NCI-H187 (cell line): ENCODE measurements at regions not wholly inside any gene's neighbourhood (a gene's known extent, or its start where the extent isn't known, plus 50 kb on each side); places are given as distances from the start of the nearest gene placed in this dataset.

Source experiments
- DNase-seq, 2 experiments: peaks; one replicate each; lab custom pipeline; 2025; lab: John Stamatoyannopoulos, UW

DNA sequence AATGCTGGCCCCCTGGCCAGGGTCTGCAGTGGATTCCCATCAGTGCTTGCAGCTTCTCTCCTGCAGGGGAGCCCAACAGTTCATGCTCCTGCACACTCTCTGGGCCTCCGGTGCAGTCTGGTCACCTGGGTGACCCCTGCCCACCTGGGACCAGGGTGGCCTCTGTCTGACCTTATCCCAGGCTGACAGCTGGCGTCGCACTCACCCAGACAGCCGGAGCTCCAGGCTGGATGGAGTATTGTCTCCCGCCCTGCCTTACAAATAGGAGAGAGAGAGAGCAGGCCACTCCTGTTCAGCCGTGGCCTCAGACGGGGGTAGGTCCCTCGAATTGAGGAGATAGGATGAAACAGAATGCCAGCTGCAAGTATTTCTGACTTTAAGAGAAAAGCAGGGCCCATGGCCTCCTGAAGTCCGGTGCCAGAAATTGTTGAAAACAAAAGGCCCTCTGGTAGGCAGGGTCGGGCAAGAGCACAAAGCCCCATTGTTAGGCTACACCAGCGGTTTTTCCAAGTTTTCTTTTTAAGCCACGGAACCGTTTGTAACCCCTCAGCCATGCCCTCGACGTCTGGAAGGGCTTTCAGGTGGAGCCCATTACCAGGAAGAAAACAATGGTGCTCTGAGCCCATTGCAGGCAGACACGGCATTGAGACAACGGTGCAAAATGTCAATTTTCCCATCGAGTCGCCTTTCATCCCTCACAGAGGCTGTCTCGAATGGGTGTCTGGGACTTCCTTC, 258.4 kb downstream of the BCL11A start:
- no peak for DNase-seq

DNA sequence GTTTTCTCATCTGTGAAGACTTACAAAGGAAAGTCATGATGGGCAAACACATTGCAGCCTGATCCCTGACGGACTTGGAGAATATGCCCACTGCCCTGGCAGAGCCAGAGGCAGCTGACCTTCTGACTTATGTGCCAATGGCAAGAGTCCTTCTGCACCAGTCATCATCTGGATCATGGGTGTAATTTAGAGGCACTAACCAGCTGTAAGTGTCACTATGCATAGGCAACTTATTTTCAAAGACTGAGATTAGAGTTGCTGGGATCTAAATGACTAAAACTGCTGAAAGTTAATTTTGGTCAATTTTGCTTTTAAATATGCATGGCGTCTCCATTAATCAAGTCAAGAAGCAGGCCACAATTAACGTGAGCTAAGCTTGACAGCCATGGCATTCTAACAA, 261.2 kb downstream of the BCL11A start:
- no peak for DNase-seq

DNA sequence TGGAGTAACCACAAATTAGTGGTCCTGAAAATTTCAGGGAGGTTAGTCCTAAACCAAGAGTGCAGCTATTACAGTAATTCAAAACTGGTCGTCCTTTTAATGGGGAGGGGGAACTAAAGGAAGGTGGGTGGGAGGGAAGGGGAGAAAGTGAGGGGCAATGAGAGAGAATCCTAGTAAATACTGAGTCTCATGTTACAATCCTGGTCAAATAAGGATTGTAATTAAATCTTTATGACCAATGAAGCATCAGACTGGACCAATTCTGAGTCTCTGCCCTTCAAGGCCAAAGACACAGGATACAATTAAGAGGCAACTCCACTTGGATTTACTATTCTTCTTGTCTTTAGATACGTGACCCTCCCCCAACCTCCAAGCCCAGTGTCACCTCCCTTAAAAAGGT, 262.9 kb downstream of the BCL11A start:
- DNase-seq = no peak

DNA sequence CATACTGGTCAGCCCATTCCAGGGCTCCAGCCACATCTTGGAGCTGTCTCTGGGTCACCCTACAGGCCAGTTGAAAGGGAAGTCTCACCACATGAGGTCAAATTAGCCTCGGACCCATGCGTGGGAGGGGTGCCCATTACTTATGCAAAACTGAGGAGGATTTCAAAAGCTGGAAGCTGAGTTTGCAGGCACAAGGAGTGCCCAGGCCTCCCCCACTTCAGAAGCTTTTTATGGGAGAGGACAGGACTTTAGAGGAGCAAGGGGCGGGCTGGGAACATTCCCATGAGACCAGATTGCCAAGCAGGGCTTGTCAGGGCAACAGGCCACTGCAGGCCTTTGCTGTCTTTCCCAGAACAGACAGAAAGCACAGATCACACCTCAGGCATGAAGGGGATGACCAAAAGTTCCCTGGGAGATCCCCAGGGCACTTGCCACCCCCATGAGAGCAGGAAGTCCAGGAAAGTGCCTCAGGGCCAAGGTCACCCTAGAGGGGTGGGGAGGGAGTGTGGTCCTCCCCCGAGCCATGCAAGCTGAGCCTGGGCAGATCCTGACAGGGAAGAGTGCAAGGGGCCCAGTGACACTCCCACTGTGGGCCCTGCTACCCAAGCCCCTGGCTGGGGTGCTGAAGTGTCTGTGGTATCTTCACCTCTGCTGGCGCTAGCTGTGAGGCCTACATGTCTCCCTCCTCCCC, 267.7 kb downstream of the BCL11A start:
- DNase-seq = no peak

DNA sequence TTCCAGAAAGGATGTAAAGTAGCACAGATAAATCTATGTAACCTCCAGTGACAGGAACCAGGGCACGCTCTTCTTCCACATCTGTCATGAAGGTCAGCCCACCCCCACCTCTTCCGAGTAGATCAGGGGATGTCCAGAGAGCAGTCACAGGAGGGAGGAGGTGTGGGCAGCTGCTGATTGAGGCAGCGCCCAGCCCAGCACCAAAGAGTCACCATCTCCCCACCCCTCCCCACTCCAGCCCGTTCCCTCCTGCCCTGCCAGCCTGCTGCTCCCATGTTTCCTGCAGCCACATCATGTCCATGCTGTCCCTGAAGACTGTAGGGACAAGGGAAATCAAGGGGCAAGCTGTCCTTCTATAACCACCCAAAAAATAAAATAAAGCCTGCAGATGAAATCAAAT, 269.8 kb downstream of the BCL11A start:
- DNase-seq = no peak

DNA sequence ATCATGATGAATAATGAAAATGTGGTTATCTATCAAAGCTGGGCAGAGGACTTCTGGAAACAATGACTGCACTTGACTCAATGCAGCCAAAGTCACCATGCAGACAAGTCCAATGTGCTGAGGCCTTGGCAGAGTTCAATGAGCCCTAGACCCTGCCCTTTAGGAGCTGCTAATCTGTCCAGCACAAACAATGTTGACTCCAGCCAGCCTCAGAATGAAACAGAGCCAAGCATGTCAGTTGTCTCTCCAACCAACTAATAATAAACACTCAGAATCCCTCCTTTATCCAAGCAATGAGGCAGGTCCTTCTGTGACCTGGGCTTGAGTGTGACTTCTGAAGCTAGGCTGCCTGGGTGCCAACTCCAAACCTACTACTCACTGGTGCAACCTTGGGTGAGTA, 270.6 kb downstream of the BCL11A start:
- DNase-seq = no peak

DNA sequence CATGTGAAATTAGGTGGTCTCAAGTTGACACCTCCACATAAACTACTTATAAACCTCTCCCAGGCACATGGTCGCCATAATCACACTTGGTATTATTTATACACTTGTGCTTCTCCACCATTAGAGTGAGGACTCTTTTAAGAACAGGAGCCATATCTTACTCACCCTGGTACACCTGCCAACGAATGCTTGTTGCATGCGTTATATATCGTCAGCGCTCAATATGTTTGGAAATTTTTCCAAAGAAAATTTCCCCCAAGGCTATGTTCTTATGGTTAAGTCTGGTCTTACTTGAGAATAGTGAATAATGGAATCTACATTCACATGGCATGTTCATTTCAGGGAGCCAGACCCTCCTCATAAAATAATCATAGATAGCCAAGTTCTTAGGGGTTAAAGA, 271.7 kb downstream of the BCL11A start:
- DNase-seq = no peak

DNA sequence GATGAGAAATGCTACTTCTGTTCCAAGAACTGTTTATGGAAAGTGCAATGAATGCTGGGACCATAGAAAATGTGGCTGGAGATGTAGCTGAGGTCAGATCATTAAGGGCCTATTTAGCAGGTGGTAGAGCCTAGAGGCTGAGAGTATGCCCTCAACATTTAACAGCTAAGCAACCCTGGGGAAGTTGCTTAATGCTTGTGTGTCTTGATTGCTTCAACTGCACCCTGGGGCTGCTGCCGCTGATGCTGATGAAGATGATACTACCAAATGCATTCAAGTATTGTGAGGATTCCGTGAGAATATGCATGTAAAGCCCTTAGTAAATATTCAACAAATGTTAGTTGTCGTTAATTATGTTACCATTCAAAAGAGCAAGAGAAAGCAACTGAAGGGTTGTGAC, 273.2 kb downstream of the BCL11A start:
- DNase-seq = no peak

DNA sequence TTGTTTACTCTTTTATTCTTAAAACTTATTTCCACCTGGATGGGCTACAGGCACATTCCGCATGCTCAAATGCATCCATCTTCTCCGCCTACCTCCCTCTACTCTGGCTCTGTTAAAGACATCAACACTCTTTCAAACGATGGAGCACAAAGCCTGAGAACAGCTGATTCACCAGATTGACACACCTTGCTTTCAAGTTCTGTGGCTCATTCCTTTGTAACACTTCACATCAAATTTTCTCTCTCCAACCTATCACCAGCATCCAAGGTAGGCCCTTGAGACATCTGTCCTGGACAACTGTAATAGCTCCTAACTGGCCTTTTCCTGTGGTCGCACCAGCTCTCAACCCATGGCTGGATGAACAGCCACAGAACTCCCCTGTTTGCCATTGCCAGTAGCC, 274.5 kb downstream of the BCL11A start:
- DNase-seq = no peak

DNA sequence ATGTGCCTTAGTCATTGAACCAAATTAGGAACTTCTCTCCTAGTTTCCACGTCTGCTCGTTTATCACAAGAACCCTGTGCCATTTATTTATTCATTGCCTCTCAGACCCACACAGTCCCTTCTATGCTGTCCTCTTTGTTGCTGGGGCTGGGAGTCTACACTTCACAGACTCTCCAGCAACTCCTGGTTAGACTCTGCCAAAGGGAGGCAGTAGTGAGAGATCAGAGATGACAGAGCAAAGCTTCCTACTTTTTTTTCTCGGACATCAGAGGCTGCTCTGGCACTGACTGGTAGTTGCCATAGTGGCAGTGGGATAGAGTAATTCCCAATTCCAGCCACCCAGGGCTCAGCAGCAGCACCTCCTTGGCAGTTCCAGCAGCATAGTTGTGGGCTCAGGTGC, 277.5 kb downstream of the BCL11A start:
- DNase-seq = no peak

DNA sequence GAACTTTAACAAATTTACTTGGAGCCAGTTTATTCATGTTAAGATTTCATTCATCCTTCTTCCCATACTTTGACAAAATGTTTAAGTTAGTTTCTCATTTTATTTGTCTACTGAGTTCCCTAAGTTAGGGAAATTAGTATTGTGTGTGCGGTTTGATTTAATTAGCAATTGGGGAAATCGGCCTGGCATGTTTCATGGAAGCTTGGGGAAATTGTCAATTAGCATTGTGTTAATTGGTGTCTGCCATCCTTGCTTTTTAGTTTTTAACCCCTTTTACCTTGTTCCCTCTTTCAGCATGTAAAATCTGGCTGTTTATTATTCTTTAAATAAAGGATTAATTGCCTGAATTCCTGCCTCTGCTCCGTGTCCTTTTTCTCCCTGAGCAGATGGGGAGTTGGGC, 279.6 kb downstream of the BCL11A start:
- DNase-seq = no peak

DNA sequence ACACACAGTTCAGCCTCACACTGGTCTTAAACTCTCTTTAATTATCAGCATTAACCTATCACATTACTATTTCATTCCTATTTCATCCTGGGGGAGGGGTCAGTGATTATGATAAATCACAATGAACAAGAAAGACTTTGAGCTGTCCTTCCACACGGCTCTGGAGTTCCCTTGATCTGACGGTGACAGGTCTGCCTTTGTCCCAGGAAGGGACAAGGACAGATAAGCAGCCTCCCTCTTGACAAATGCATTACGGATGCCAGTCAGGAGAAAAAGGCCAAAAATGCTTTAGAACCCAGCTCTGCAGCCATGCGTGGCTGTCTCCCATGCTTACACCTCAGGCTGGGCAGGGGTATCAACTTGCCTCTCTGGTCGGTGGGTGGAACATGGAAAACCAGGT, 281.7 kb downstream of the BCL11A start:
- no peak for DNase-seq

DNA sequence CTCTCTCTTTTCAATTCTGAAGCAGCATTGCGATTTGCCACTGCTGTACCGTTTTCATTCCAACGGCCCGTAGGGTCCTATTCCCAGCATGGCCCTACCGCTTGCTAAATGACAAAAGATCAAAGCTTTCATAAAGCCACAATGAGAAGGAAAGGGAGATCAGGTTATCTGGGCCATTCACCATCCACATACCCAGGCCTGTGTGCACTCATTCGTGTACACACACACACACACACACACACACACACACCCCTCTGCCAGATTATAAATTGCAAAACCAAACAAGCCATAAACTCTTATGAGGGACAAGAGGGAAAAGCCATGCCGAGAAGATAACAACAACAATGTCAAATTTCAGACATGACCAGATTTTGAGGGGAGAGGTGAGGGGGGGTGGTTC, 282.3 kb downstream of the BCL11A start:
- DNase-seq = no peak

DNA sequence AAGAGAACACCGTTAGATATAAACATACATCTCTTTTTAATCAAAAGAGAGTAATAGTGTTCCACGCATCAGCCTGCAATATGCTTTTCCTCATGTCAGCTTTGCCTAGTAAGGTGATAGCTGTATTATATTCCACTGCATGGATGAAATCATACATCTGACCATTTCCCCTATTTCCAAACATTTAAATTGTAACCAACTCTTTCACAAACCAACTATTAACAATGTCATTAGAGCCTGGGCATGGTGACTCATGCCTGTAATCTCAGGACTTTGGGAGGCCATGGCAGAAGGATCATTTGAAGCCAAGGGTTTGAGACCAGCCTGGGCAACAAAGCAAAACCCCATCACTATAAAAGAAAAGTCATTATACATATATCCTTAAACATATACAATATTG, 284.8 kb downstream of the BCL11A start:
- DNase-seq = no peak

DNA sequence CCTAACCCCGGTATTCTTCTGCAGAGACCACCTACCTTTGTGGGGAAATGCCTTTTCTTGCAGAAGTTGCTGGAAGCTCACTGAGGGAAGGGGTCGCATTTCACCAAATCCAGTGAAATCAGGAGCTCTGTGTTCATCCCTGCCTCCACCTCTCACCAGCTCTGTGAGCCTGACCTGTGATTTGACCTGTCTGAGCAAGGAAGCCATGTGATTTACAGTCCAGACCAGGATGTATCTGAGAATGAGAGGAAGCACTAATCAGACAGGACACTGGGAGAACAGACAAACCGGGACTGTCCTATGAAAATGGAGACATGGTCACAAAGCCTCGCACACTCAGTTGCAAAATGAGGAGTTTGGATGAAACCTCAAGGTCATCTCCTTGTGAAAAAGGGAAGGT, 285.4 kb downstream of the BCL11A start:
- DNase-seq = no peak

DNA sequence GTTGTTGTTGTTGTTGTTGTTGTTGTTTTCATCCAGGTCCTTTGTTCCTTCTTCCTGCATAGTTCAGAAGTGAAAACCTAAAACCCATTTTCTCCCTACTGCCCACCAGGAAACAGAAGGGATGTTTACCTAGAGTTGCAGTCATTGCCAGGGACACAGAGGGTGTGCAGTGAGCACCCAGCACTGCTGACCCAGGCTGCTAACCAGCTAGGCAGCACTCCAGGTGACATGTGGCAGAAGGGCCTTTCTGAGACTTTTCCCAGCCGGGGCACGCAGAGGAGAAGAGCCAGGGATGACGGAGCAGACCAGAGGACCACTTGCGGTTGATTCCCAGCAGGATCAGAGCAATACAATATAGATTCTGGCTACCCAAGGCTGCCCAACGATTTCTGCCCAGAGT, 286.3 kb downstream of the BCL11A start:
- no peak for DNase-seq

DNA sequence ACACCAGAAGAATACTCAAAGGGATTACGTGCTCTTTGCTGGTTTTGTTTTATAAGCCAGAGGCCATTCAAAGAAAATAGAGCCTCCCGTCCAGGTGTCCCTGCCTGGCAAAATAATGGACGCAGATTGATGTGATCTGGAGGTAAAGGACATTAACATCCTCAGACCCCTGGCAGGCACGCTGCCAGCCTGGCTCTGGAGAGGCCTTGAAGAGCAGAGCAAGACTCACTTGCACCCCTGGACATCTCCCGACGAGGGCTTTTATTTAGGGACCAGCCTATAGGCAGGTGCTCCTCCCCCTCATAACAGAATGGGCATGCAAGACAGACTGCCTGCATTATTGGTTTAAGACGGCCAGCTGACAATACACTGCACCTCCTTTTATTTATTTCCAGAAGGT, 291.3 kb downstream of the BCL11A start:
- peak; percentile 91 to 92 for DNase-seq

DNA sequence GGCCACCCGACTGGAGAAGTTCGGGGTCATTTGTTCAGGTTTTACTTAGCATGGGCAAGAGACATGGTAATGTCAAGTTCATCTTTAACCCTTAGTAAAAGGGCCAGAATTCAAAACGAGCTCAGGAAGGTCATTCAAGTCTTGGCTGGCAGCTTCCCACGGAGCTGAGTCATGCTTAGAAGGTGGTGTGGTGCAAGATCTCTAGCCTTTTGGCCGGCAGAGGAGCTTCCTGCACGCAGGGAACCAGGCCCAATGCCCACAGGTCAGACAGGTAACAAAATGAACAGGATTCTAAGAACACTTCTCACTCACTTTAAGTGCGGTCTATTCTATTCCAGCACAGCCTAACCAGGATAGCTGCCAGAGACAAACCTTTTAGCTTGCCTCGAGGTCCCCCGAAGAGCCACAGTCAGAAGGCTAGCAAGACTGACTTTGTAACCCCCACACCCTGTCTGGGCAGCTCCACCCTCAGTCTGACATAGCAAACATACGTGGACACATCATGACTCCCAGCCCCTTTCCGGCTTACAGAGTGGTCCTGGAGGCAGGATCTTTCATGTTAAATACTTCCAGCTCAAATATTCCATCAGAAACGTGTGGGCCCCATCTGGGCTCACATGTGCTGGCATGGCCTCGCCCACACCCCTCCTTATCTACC, 292.7 kb downstream of the BCL11A start:
- no peak for DNase-seq

DNA sequence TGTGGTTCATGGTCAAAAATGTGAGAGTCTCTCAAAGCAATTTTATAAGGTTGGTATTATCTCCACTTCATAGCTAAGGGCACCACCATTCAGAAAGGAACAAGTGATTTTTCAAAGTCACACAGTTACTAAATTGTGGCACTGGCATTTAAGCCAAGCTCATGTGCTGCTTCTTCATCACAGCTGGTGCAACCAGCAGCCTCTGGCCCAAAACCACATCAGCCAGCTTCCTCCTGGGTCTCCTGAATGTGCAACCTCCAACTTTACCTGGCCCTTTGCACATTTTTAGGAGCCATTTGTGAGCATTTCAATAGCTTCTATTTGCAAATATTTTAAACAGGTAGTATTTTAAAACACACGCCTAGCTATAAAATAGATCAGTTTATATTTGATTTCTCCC, 293.7 kb downstream of the BCL11A start:
- no peak for DNase-seq

DNA sequence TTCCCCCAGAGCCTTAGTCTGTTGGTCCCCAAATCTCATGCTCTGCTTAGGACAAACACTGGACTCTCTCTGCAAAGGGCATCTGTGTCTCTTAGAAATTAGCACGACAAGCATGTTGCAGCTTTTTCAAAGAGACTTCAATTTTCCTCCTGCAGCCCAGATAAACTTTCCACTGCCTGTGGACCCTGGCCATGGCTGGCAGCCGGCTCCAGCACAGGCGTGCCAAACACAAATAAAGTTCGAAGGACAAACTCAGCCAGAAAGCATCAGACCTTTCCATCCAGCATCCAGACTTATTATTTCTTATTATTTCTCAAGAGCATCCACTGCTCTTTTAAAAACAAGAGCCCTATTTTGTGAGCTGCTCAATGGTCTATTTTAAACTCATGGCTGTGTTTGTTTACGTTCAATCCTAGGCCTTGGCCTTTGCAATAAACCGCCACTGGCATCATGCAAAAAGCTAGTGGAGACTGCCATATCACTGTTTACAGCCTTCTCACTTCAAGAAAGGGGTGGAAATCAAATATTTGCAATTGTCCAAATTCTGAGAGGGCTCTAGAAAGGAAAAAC, 300.8 kb downstream of the BCL11A start:
- no peak for DNase-seq

DNA sequence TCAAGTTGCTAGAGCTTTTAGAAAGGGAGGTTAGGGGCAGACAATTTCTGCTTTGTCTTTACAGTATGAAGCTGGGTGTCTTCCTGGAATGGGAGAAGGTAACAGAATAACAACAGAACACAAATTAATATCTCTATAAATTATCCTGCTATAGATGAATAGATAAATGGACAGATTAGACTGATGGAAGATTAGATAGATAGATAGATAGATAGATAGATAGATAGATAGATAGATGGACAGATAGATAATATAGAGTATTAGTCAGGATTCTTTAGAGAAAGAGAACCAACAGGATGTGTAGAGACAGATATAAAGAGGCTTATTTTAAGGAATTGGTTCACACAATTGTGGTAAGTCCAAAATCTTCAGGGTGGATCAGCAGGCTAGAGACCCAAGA, 302.2 kb downstream of the BCL11A start:
- no peak for DNase-seq

DNA sequence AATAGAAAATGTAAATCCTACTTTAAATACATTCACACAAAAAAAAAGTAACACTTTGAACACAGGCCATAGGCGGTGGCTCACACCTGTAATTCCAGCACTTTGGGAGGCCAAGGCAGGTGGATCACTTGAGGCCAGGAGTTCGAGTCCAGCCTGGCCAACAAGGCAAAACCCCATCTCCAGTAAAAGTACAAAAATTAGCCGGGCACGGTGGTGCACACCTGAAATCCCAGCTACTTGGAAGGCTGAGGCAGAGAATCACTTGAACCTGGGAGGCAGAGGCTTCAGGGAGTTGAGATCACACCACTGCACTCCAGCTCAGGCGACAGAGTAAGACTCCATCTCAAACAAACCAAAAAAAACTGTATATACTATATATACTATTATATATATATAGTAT, 303.6 kb downstream of the BCL11A start:
- DNase-seq = no peak

DNA sequence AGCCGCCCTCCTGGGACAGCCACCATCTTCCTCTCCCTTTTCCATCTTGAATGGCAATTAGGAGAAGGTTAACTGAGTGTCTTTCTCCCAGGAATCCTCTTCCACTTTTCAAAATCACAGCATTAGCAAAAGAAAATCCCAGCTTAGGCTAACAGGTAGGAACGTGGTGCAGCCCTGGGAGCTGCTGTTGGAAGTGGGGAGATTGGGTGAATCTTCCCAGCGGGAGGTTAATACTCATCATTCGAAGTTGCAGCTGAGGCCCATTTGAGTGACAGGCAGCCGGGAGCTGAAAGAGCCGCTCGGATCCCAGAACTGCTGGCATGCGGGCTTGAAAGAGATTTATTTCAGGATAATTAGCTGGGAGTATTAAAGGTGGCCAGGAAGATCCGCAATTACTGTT, 306.0 kb downstream of the BCL11A start:
- no peak for DNase-seq
